Hepatocyte (in vitro differentiated cells): ENCODE measurements at regions not wholly inside any gene's neighbourhood (a gene's known extent, or its start where the extent isn't known, plus 50 kb on each side); places are given as distances from the start of the nearest gene placed in this dataset.

ENCODE experiments used
- CTCF ChIP-seq: fragments of 200-600 bp; sonication (generic); IDR thresholded peaks from 2 replicates; pipeline ENCODE4 v1.5.1; 2016; ENCODE audit warnings: antibody characterized with exemption, mild to moderate bottlenecking; ENCODE audit not compliant: poor library complexity
- EZH2phosphoT487 ChIP-seq: fragments of 200-600 bp; sonication (generic); IDR thresholded peaks from one replicate; pipeline ENCODE4 v1.6.1; 2018; ENCODE audit warnings: antibody characterized with exemption, mild to moderate bottlenecking, low read depth, moderate library complexity; ENCODE audit not compliant: unreplicated experiment, severe bottlenecking

- TF ChIP-seq CTCF (no peak), EZH2phosphoT487 (no peak)
Observed at GRCh38 chr11:130574740-130575139, 126.3 kb downstream of the ADAMTS15 start.
